WI38 (cell line): ENCODE measurements at regions not wholly inside any gene's neighbourhood (a gene's known extent, or its start where the extent isn't known, plus 50 kb on each side); places are given as distances from the start of the nearest gene placed in this dataset.
"Not testable (repeated sequence)": the region's sequence is repeated elsewhere in the genome, so short reads cannot be mapped to it uniquely, and the experiment has no call there.

Source experiments
- H3K4me3 ChIP-seq: 2 replicates; pipeline ENCODE4 v1.5.1; 2011; ENCODE audit warnings: low read depth, mild to moderate bottlenecking, control low read depth, low read length
- TF ChIP-seq, protein P1 (sequence below): IDR thresholded peaks from 2 replicates; pipeline ENCODE4 v1.5.1; 2012; ENCODE audit warnings: low read depth, mild to moderate bottlenecking, control low read depth, low read length

DNA sequence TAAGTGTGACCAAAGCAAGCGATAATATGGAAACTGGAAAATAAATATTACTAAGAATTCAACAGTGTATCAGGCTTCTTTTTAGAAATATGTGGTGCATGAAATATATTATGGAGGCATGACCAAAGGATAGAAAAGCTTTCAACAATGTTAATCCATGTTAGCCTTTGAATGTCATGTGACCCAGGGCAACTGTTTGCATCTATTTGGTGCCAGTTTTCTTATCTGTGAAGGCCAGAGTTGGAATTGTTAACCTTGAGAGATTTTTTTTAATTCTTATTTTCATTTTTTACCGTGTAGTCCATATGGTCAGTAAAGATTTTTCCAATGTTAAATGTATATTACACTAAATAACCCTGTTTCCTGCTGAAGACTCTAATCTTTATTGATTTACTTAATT is 411.1 kb downstream of the BCKDHB start:
- no peak overlapping the region for H3K4me3 ChIP-seq
- TF ChIP-seq, protein P1, sequence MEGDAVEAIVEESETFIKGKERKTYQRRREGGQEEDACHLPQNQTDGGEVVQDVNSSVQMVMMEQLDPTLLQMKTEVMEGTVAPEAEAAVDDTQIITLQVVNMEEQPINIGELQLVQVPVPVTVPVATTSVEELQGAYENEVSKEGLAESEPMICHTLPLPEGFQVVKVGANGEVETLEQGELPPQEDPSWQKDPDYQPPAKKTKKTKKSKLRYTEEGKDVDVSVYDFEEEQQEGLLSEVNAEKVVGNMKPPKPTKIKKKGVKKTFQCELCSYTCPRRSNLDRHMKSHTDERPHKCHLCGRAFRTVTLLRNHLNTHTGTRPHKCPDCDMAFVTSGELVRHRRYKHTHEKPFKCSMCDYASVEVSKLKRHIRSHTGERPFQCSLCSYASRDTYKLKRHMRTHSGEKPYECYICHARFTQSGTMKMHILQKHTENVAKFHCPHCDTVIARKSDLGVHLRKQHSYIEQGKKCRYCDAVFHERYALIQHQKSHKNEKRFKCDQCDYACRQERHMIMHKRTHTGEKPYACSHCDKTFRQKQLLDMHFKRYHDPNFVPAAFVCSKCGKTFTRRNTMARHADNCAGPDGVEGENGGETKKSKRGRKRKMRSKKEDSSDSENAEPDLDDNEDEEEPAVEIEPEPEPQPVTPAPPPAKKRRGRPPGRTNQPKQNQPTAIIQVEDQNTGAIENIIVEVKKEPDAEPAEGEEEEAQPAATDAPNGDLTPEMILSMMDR: no peak

DNA sequence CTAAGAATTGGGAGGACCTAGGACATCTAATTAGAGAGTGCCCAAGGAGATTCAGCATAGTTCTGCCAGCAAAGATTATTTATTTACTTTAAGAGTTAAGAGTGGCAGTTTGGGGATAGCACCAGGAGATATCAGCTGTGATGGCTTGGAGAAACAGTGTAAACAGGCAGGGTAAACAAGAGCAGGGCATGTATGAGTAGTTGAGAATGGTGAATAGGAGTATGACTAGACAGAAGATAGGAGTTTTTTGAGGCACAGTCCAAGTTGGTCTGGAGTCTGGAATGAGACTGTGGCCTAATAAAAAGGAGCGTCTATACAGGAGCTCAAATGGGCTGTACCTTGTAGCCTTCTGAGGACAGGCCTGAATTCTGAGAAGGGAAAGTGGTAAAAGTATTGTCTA is 404.1 kb downstream of the BCKDHB start:
- not testable (repeated sequence) for H3K4me3 ChIP-seq

GRCh38 chr6:80508885-80509630 is 402.6 kb downstream of the BCKDHB start:
- no peak overlapping the region for H3K4me3 ChIP-seq
- TF ChIP-seq, protein P1: no peak

DNA sequence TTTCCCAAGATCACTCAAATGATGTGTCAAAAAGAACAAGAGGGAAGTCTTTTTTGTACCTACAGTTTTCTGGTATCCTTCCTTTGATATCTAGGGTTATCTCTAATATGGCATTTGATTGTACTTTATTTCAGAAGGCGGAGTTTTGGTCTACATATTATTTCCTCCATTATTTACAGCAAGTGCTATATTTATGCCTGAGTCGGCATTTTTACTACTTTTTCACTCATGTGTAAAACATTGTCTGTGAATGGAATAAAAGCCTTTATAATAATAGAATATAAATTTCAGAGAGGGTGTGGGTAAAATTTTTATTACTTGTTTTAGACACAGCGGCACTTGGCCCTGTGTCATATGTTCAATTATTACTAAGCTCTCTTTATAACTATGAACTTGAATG is 398.4 kb downstream of the BCKDHB start:
- TF ChIP-seq, protein P1: no peak
- no peak overlapping the region for H3K4me3 ChIP-seq

DNA sequence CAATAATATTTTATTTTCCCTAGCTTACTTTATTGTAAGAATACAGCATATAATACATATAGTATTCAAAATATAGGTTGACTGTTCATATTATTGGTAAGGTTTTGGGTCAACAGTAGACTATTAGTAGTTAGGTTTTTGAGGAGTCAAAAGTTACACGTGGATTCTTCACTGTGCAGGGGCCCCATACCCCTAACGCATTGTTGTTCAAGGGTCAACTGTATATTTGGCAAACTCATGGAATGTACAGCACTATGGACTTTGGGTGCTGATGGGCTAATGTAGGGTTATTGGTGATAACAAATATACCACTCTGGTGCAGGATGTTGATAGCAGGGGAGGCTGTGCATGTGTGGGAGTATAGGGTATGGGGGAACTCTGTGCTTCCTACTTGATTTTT is 397.2 kb downstream of the BCKDHB start:
- TF ChIP-seq, protein P1: no peak
- H3K4me3 ChIP-seq: no peak overlapping the region

DNA sequence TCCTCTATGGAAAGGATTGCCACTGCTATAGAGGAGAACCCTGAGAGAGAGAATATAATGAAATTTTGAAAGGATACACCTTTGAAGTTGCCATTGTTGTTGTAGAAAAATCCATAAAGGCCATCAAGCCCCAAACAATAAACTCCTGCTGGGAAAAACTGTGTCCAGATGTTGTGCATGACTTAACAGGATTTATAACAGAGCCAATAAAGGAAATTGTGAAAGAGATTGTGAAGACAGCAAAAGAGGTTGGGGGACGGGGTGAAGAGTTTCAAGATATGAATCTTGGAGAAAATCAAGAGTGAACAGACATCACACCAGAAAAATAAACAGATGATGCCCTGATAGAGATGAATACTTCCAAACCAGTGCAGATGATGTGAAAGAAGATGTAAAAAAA is 396.4 kb downstream of the BCKDHB start:
- TF ChIP-seq, protein P1: no peak
- H3K4me3 ChIP-seq: no peak overlapping the region

DNA sequence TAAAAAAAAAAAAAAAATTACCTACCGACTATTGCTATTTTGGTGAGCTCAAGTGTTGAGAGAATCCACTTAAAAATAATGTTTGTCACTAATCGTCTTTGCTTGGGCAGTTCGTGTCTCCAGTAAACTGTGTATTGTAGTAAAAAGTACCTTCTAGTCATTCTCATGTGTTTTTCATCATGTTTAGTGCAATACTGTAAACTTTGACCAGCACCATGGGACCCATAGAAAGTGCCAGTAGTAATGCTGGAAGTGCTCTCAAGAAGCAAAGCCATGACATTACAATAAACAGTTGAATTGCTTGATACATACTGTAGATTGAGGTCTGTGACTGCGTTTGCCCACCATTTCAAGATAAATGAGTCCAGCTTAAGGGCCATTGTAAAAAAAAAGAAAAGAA is 395.2 kb downstream of the BCKDHB start:
- H3K4me3 ChIP-seq: no peak overlapping the region
- TF ChIP-seq, protein P1: no peak

- not testable (repeated sequence) for H3K4me3 ChIP-seq
These were observed 391.4 kb downstream of the BCKDHB start for GRCh38 chr6:80497696-80498486.
